KG1 (cell line): ENCODE measurements at regions not wholly inside any gene's neighbourhood (a gene's known extent, or its start where the extent isn't known, plus 50 kb on each side); places are given as distances from the start of the nearest gene placed in this dataset.
"Not testable (repeated sequence)": the region's sequence is repeated elsewhere in the genome, so short reads cannot be mapped to it uniquely, and the experiment has no call there.

Experiments
- DNase-seq: peaks from one replicate; lab custom pipeline; 2025; lab: John Stamatoyannopoulos, UW

- DNase-seq = no peak
These were observed 63.2 kb downstream of the NENF start for GRCh38 chr1:212495766-212496494.

GRCh38 chr1:212496682-212497081, 64.0 kb downstream of the NENF start:
- DNase-seq = no peak

DNA sequence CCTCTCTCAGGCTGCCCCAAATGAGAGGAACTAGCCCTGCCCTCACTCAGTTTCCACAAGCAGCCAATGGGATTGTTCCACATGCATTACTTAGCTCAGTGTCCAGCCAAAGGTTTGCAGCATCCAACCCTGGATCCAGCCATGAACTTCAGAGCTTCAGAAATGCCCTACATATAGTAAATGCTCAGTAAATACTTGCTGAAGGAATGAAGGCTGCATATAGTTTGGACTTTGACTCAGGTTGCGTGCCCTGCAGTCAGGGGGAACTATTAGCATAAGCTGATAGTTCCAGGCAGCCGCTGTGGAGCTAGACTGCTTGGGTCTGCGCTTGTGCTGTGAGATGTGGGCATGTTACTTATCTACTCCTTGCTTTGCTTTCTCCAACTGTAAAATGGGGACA, 64.8 kb downstream of the NENF start:
- DNase-seq = no peak

GRCh38 chr1:212498283-212499040, 65.7 kb downstream of the NENF start:
- DNase-seq = no peak

DNA sequence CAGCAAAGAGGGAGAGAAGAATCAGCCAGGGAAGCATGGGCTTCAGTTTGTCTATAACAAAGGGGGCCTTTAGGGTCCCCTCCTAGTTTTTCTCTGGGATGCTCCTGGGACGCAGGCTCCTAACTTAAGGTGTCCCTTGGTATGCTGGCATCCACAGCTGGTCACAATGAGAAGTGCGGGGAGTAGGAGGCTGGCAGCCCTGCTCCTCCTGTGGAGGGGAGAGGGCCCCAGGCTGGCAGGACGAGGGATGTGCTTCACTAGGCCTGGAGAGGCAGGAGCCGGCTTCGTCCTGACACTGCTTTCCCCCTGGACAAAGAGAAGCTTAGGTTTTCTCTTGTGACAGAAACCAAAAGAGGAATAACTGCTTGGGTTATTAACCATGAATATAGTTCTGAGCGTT, 67.6 kb downstream of the NENF start:
- DNase-seq = no peak

DNA sequence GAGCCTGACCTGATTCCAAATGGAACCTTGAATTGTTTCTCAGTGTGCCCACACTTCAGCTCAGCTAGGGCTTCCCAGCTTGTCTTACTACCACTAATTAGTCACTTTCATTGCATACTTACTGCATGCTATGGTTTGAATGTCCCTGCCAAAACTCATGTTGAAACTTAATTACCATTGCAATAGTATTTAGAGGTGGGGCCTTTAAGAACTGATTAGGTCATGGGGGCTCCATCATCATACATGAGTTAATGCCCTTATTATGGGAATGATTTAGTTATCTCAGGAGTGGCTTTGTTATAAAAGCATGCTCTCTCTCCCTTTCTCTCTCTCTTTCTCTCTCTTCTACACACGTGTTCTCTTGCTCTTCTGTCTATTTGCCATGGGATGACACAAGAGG, 68.3 kb downstream of the NENF start:
- DNase-seq = no peak

DNA sequence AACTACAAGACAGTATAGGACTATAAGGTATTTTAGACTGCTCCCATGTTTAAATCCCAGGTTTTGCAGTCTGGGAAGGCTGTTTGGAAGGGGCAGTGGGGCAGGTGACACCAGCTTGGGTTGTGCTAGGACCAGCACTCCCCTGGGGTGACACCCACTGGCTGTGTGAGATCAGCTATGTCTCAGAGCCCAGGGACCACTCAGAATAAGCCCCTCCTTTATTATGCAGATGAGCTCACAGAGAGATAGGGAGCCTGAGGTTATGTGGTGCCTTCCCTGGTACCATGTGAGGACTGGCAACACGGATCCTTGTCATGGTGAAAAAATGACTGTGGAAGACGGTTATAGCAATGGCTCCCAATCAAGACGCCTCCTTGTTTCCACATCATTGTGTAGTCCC, 71.0 kb downstream of the NENF start:
- no peak for DNase-seq

- DNase-seq = no peak
These were observed 71.6 kb downstream of the NENF start for GRCh38 chr1:212504171-212504803.

- DNase-seq = no peak
These were observed 73.9 kb downstream of the NENF start for GRCh38 chr1:212506666-212507065.

DNA sequence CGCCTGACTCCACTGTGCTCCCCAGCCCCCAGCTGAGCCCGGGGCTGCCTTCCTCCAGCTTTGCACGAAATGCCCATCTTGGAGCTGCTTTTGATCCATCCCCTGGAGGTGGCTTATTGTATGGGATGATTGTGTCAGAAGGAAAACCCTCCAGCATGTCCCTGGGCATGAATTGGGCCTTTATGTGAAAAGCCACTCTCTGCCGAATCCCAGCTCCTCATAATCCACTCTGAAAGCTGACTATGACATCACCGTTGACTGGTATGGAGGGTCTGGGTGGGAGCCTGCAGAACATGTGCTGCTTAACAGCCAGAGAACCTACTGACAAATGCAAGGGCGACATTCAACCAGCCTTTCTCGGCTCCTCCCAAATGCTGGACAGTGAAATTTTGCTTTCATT, 74.6 kb downstream of the NENF start:
- no peak for DNase-seq

- DNase-seq = no peak
These were observed 80.3 kb downstream of the NENF start for GRCh38 chr1:212512816-212513559.

DNA sequence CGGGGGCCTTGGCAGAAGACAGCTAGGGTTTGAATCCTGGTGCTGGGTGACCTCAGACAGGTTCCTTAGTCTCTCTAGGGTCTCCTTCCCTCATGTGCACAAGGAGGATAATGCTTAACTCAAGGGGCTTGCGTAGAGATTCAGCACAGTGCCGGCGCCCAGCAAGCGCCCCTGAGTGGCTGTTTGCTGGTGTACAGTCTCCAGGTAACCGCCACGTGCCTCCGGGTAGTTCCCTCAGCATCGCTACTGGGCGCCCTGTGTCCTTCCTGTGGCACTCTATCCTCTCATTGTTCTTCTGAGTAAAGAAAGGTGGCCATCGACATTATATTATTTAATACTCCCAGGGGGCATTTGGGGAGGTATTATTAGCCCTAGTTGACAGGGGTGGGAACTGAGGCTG, 80.9 kb downstream of the NENF start:
- no peak for DNase-seq

DNA sequence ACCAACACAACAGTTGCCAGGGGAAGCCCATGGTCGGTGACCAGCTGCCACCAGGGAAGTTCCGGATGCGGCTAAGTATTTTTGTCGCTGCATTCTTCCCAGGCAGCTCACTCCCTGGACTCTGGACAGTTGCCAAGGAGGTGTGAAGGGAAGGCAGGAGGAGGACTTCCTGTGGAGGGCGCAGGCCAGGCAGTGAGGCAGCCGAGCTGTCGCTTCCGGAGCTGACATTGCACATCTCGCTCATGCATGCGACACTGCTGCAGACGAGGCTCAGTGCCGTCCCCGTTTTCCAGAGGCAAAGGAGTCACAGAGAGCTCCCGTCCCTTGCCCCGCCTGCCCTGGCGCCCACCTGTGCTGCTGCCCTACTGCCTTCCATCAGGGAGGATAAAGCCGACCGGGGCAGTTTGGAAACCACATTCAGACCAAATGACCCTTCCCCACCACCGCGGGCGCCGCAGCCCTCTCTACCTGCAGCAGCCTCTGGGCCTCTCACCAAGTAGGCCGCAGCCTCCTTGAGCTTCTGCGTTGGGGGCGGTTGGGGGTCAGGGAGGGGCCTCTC, 81.4 kb downstream of the NENF start:
- no peak for DNase-seq

- DNase-seq = no peak
These were observed 82.1 kb downstream of the NENF start for GRCh38 chr1:212514782-212515181.

DNA sequence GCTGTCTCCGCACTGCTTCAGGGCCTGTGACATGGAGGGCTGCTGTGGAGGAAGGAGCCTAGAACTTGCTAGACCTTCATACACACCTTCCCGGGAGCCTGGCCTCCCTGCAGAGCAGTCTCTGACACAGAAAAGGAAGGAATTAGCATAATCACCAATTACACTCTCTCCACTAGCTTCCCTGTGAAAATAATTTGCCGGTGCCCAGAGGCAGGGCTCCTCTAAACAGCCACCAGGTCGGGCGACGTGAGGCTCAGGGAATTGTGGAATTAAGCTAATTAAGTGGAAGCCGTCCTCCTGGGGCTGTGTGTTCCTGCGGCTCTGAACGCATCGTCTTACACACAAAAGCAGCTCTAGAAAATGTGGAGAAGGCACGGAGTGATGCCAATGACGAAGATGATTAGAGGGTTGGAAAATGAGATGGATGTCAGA, 82.6 kb downstream of the NENF start:
- no peak for DNase-seq

DNA sequence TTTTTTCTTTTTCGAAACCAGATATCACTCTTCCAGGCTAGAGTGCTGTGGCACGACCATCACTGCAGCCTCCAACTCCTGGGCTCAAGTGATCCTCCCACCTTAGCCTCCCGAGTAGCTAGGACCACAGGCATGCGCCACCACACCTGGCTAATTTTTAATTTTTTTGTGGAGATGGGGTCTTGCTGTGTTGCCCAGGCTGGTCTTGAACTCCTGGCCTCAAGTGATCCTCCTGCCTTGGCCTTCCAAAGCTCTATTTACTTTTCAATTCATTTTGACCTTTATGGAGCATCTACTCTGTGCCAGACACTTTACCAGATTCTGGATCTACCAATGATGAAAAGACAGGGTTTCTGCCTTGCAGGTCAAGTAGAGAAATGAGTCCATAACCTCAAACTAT, 83.3 kb downstream of the NENF start:
- not testable (repeated sequence) for DNase-seq

- DNase-seq = no peak
These were observed 85.7 kb downstream of the NENF start for GRCh38 chr1:212518188-212519054.

DNA sequence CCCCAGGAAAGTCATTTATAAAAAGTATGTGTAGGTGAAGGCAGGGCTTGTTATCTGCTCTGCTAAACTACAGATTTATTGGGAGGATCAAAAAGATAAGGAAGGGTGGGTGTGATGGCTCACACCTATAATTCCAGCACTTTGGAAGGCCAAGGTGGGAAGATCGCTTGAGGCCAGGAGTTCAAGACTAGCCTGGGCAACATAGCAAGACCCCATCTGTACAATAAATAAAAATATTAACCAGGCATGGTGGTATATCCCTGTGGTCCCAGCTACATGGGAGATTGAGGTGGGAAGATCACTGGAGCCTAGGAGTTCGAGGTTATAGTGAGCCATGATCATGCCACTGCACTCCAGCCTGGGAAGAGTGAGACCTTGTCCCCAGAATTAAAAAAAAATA, 86.4 kb downstream of the NENF start:
- no peak for DNase-seq

DNA sequence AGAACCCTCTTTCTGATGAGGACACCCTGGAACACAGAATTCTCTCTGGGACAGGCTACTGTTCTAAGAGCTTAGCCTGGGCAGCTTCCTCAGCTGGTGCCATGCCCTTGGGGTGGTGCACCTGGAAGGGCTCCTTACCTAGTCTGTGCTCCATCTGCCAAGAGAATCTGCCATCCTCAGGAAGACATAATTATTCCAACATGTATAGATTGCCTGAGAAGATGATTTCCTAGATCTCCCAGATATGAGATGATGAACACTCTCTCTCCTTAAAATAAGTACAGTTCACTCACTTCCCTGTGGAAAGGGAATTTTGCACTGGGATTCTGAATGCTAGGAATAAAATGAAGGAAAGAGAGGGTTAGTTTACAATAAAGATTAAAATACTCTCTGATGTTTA, 87.6 kb downstream of the NENF start:
- DNase-seq = no peak

GRCh38 chr1:212520746-212521145, 87.8 kb upstream of the ATF3 start:
- no peak for DNase-seq

- no peak for DNase-seq
These were observed 83.0 kb upstream of the ATF3 start for GRCh38 chr1:212525479-212526110.
